ES-I3 (cell line): ENCODE measurements at regions not wholly inside any gene's neighbourhood (a gene's known extent, or its start where the extent isn't known, plus 50 kb on each side); places are given as distances from the start of the nearest gene placed in this dataset.

Source experiments
- H3K36me3 ChIP-seq: 2 replicates; pipeline ENCODE4 v1.6.1; 2013; ENCODE audit warnings: mild to moderate bottlenecking, low read length, control low read depth, moderate library complexity; ENCODE audit not compliant: insufficient read depth
- H3K4me1 ChIP-seq: 2 replicates; pipeline ENCODE4 v1.6.1; 2013; ENCODE audit warnings: mild to moderate bottlenecking, control low read depth, low read length; ENCODE audit not compliant: insufficient read depth
- H3K9ac ChIP-seq: 2 replicates; pipeline ENCODE4 v1.6.1; 2013; ENCODE audit warnings: low read depth, mild to moderate bottlenecking, low read length, moderate library complexity
- H3K9me3 ChIP-seq: 2 replicates; pipeline ENCODE4 v1.6.1; 2013; ENCODE audit warnings: mild to moderate bottlenecking, low read length, moderate library complexity; ENCODE audit not compliant: control insufficient read depth, insufficient read depth

DNA sequence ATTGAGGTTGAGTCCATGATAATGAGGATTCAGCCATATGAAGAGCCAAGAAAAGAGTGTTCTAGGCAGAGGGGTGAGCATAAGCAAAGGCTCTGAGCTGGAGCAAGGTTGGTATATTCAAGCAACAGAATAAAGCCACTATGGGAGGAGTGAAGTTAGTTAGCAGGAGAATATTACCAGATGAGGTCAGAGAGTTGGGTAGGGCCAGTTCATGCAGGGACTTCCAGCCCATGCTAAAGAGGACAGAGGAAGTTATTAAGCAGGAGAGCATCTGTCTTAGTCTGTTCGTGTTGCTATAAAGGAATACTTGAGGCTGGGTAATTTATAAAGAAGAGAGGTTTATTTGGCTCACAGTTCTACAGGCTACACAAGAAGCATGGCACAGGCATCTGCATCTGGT, 57.1 kb upstream of the ATG10 start:
- Histone ChIP-seq H3K9me3 (no peaks in the 10 kb centered on the region; the same call in 1 of the 2 replicates), H3K9ac (no peak overlapping the region), H3K4me1 (no peaks in the 10 kb centered on the region), H3K36me3 (no peaks in the 10 kb centered on the region)

DNA sequence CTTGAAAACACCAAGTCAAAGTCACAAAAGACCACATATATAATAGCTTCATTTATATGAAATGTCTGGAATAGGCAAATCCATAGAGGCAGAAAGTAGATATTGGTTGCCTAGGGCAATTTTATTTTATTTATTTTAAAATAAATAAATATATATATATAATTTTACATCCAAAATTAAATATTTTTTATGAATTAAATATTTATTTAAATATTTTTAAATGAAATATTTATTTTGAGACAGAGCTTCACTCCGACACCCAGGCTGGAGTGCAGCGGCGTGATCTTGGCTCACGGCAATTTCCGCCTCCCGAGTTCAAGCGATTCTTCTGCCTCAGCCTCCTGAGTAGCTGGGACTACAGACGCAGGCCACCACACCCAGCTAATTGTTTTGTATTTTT, 58.9 kb upstream of the ATG10 start:
- Histone ChIP-seq H3K9me3 (no peaks in the 10 kb centered on the region; the same call in 1 of the 2 replicates), H3K4me1 (no peaks in the 10 kb centered on the region), H3K9ac (no peak overlapping the region), H3K36me3 (no peaks in the 10 kb centered on the region)

DNA sequence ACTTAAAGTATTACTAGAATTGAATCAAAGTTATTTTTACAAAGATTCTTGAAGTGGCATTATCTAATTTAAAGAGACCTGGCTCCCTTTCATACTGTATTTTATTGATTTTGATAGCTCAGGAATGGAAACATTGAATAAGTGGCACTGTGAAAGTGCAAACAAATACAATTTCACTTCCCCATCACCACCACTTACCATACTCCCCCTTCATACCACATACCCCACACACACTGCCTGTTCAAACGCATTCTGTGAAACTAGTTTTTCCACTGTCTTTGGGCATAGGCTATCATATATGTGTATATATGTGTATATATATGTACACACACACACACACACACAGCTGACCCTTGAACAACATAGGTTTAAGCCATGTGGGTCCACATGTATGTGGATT, 62.1 kb upstream of the ATG10 start:
- Histone ChIP-seq H3K4me1 (no peaks in the 10 kb centered on the region), H3K9me3 (no peaks in the 10 kb centered on the region; the same call in 1 of the 2 replicates)

DNA sequence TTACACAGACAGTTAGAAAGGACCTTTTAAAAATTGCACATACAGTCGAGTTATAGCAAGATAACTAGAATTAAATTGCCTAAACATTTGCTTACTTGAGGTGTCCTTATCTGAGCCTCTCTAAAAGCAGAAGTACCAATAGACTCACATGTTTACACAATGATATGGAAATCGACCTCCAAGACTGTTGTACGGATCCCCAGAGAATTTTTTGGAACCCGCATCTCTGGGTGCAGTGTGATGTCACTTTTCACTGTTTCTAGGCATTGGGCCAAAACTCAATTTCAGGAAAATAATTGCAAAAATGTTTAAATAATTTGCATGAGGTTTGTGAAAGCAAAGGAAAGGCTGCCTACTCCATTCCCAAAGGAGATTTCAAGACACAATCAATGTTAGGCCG, 63.1 kb upstream of the ATG10 start:
- Histone ChIP-seq H3K9ac (no peak overlapping the region), H3K4me1 (no peaks in the 10 kb centered on the region), H3K9me3 (no peaks in the 10 kb centered on the region; the same call in 1 of the 2 replicates), H3K36me3 (no peaks in the 10 kb centered on the region)

More for the DNA sequence above, 62.1 kb upstream of the ATG10 start:
- H3K9ac ChIP-seq: no peak overlapping the region
- H3K36me3 ChIP-seq: no peaks in the 10 kb centered on the region

DNA sequence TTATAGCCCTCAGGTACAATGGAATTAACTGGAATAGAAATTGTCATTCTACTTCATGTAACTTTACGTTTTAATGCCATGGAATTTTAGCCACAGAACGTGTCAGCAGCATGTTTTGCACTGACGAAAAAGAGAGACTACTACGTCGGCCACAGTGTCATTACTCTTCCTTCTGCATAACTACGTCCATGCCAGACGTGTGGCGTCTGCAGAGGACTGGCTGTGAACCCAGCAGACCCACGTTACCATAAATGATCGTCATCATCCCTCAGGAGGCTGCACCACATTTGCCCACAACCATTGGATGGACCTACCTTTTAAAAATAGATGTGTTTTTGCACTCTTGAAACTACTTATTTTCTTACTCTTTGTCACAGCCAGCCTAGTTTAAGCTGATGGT, 63.8 kb upstream of the ATG10 start:
- H3K4me1 ChIP-seq: no peaks in the 10 kb centered on the region
- no peaks in the 10 kb centered on the region for H3K36me3 ChIP-seq
- H3K9me3 ChIP-seq: no peaks in the 10 kb centered on the region; the same call in 1 of the 2 replicates
- no peak overlapping the region for H3K9ac ChIP-seq

DNA sequence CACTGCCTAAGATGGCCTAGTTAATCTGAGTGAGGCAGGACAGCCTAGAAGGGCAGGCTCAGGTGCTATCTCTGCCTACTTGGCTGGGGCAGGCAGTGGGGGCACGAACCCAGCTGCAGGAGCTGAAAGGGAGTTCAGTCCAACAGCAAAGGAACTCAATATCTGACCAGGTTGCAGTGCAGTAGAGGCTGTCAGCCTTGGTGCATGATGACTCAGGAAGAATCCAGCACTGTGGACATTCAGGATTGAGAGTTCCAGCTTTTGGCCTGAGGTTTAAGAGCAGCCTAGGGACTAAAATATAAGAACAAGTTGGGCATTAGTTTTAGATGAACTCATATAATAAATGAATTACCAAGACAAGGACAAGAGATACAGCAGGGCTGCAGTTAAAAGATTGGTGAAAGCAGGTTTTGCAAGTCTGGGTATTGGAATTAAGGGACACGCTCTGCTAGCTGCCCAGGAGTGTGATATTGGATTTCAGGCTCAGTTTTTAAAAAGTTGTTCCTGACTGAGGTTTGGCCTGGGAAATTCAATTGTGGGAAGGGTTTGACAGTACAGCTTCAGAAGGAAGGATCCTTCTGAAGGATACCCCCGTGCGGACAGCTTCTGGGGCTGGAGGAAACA, 64.7 kb upstream of the ATG10 start:
- Histone ChIP-seq H3K4me1 (no peaks in the 10 kb centered on the region), H3K36me3 (no peaks in the 10 kb centered on the region), H3K9me3 (no peaks in the 10 kb centered on the region; the same call in 1 of the 2 replicates), H3K9ac (no peak overlapping the region)

DNA sequence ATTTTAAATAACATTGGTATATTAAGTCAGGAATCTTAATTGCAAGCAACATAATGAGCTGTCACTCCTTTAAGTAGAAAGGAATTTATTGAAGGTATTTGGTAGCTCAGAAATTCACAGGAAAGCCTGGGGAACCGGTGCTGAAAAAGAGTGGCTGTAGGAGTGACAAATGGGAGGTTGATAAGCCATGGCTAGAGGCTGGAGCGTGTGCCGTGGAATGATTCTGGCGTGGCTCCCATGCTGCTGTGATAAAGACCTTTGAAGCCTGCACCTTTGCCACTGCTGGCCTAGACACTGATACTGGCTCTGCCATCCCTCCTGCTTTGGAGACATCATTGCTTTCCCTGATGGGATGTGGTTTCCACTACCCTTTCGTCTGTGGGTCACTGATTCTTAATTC, 65.7 kb upstream of the ATG10 start:
- Histone ChIP-seq H3K9ac (no peak overlapping the region), H3K9me3 (no peaks in the 10 kb centered on the region), H3K4me1 (no peaks in the 10 kb centered on the region), H3K36me3 (no peaks in the 10 kb centered on the region)

DNA sequence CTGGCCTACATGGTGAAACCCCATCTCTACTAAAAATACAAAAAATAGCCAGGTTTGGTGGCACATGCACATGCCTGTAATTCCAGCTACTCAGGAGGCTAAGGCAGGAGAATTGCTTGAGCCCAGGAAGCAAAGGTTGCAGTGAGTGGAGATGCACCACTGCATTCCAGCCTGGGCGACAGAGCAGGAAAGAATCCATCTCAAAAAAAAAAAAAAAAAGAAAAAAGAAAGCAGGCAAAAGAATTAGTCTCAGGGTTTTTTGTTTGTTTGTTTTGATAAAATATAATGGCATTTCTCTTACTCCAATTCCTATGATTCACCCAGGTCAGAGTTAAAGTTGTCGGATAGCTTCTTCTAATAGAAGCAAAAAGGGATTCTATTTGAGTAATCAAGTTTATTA, 67.0 kb upstream of the ATG10 start:
- H3K9me3 ChIP-seq: no peaks in the 10 kb centered on the region
- H3K36me3 ChIP-seq: no peaks in the 10 kb centered on the region
- H3K4me1 ChIP-seq: no peaks in the 10 kb centered on the region
- no peak overlapping the region for H3K9ac ChIP-seq

DNA sequence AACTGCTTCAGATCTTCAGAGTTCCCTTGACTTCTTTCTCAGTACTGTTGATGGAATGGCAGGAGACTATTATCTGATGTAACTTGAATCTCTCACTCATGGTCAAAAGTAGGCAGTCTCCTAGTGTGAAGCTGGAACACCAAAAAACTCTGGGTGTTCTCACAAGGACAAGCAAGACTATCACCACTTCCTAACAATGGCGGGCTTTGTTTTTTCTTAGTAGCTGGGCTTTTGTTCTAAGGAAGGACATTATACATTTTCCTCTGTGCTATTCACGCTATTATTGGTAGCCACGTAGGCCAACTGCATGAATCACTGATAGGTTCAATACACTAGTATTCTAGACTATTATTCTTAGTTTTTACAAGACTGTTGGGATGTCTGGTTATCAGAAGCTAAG, 67.7 kb upstream of the ATG10 start:
- H3K9ac ChIP-seq: no peak overlapping the region
- no peaks in the 10 kb centered on the region for H3K36me3 ChIP-seq
- H3K9me3 ChIP-seq: no peaks in the 10 kb centered on the region
- H3K4me1 ChIP-seq: no peaks in the 10 kb centered on the region

DNA sequence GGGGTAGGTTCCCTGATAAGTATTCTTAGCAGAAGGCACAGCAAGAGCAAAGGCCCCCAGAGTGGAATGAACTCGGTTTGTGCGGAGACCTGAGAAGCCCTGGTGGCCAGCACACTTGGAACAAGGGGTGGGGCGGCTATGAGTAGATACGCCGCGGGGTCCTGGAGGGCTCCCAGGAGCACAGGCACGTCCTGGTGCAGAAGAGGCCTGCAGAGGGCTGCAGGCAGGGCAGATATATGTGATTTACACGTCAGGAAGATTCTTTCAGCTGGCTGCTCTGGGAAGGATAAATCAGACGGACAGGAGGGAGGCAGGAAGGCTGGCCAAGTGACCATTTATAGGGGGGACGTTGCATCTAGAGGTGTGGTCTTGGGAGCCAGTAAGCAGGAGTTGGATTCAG, 70.2 kb upstream of the ATG10 start:
- Histone ChIP-seq H3K9ac (no peak overlapping the region), H3K9me3 (no peaks in the 10 kb centered on the region; the same call in 1 of the 2 replicates), H3K4me1 (no peaks in the 10 kb centered on the region), H3K36me3 (no peaks in the 10 kb centered on the region)

DNA sequence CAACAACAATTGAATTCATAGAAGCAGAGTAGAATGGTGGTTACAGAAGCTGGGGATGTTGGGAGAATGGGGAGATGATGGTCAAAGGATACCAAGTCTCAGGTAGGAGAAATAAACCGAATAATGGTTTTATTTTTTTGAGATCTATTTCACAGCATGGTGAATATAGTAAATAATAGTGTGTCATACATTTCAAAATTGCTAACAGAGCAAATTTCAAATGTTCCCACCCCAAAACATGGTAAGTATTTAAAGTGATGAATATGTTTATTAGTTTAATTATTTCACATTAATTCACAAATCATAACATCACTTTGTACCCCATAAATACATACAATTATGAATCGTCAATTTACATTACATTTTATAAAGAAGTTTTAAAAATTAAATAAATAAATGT, 72.7 kb upstream of the ATG10 start:
- no peak overlapping the region for H3K9ac ChIP-seq

DNA sequence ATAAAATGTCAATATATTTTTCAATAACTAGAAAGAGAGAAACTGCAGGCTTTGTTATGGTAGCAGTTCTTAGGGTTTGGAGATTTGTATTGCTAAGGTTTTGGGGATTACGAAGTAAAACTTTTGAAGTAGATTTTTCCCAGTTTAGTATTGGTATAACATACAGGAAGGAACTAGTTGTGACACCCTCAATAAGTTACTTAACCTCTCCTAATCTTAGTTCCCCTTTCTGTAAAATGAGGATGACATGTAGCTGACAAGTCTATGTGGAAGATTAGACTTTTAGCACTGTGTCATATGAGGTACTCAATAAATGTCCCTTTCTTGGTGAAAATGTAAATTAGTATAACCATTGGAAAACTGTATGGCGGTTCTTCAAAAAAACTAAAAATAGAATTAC, 73.4 kb upstream of the ATG10 start:
- Histone ChIP-seq H3K36me3 (no peaks in the 10 kb centered on the region), H3K4me1 (no peaks in the 10 kb centered on the region), H3K9ac (no peak overlapping the region), H3K9me3 (no peaks in the 10 kb centered on the region; the same call in 1 of the 2 replicates)

More for the DNA sequence above, 72.7 kb upstream of the ATG10 start:
- H3K4me1 ChIP-seq: no peaks in the 10 kb centered on the region
- no peaks in the 10 kb centered on the region; the same call in 1 of the 2 replicates for H3K9me3 ChIP-seq
- no peaks in the 10 kb centered on the region for H3K36me3 ChIP-seq

DNA sequence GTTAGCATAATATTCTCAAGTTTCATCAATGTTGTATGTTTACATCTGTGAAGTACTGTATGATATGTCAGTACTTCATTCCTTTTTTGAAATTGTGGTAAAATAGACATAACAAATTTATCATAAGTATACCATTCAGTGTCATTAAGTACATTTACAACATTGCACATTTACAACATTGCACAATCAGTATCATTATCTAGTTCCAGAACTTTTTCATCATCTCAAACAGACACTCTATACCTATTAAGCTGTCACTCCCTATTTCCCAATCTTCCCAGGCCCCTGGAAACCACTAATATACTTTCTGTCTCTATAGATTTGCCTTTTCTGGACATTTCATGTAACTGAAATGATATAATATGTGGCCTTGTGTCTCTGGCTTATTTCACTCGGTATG, 75.1 kb upstream of the ATG10 start:
- Histone ChIP-seq H3K9me3 (peaks cover 1% of the 10 kb centered on the region; the same call in 1 of the 2 replicates), H3K9ac (no peak overlapping the region), H3K4me1 (no peaks in the 10 kb centered on the region), H3K36me3 (no peaks in the 10 kb centered on the region)

DNA sequence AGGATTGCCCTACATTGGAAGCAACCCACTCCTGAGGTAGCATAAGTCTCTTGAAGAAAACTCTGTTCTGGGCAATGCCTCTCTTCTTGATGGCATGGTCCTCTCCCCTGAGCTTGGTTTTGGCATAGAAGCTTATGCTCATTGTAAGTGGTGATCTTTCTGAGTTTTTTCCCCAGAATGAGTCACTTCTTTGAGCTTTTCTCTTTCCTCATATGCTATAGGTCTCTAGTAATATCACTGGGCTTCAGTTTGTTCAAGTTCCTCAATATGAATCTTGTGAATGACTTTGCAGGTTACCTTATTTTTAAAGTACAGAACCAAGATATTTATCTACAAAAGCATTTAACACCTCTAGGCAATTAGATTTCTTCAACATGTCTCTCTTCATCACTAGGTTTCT, 76.5 kb upstream of the ATG10 start:
- H3K4me1 ChIP-seq: no peaks in the 10 kb centered on the region
- no peak overlapping the region for H3K9ac ChIP-seq
- H3K9me3 ChIP-seq: peaks cover 13% of the 10 kb centered on the region; the same call in 1 of the 2 replicates
- H3K36me3 ChIP-seq: no peaks in the 10 kb centered on the region

DNA sequence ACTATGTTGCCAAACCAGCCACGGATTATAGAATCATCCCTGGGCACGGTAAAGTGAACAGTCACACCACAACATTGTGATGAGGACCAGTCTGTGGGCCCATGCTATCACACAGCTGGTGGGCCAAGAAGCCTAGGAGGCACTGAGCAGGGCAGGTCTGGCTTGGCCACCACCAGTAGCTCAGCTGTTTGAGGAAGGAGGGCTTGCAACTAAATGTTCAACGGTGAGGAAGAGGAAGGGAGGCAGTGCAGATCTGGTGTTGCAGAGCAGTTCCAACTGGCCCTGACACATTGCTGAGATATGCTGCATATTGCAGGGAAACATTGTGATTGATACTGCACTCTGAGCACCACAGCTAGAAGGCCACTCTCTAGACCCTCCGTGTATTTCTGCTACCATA, 77.9 kb upstream of the ATG10 start:
- Histone ChIP-seq H3K4me1 (no peaks in the 10 kb centered on the region), H3K36me3 (no peaks in the 10 kb centered on the region), H3K9me3 (peaks cover 15% of the 10 kb centered on the region), H3K9ac (no peak overlapping the region)
